Muscle layer of colon (tissue), 2 donors: ENCODE measurements at regions not wholly inside any gene's neighbourhood (a gene's known extent, or its start where the extent isn't known, plus 50 kb on each side); places are given as distances from the start of the nearest gene placed in this dataset.

ENCODE experiments used
- H3K27ac ChIP-seq: one replicate; pipeline ENCODE4 v1.7.0; 2013; ENCODE audit warnings: low read depth, mild to moderate bottlenecking, low read length, moderate library complexity
- H3K27me3 ChIP-seq, 2 donors: one replicate each; pipeline ENCODE4 v1.7.0; 2013; ENCODE audit warnings: low read length in 2 of 2, mild to moderate bottlenecking in 2 of 2; ENCODE audit not compliant: insufficient read depth in 2 of 2, control insufficient read depth in 1 of 2
- H3K36me3 ChIP-seq: one replicate; pipeline ENCODE4 v1.7.0; 2013; ENCODE audit warnings: mild to moderate bottlenecking, low read length; ENCODE audit not compliant: insufficient read depth
- H3K4me1 ChIP-seq: one replicate; pipeline ENCODE4 v1.7.0; 2013; ENCODE audit warnings: mild to moderate bottlenecking, low read length; ENCODE audit not compliant: insufficient read depth
- H3K4me3 ChIP-seq, 2 donors: one replicate each; pipeline ENCODE4 v1.7.0; 2013; ENCODE audit warnings: low read length in 2 of 2, low read depth in 1 of 2, mild to moderate bottlenecking in 1 of 2, moderate library complexity in 1 of 2
- H3K9ac ChIP-seq: one replicate; pipeline ENCODE4 v1.7.0; 2013; ENCODE audit warnings: low read length
- H3K9me3 ChIP-seq: one replicate; pipeline ENCODE4 v1.7.0; 2013; ENCODE audit warnings: mild to moderate bottlenecking, low read length
- donor health status: abdominal sarcoma.
- donor health status: Adenocarcinoma of cecum.

DNA sequence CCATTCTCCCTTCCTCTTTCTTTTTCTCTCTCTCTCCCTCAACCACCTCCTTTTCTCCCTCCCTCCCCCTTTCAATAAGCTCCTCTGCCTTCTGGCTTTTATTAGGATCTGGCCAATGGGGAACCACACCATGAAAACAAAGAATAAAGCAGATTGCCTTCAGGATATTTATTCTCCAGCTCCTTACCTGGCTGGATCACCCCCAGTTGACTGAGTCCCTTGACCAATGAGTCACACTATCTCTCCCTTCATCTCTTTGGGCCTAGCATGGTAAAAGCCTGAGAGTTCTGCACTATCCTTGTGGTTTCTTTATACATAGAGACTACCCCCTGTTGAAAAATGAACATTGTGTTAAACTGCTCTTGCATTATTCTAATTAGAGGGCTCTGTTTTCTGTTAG lies 476.8 kb downstream of the EPHA7 start:
- no peaks in the 10 kb centered on the region for H3K9me3 ChIP-seq

DNA sequence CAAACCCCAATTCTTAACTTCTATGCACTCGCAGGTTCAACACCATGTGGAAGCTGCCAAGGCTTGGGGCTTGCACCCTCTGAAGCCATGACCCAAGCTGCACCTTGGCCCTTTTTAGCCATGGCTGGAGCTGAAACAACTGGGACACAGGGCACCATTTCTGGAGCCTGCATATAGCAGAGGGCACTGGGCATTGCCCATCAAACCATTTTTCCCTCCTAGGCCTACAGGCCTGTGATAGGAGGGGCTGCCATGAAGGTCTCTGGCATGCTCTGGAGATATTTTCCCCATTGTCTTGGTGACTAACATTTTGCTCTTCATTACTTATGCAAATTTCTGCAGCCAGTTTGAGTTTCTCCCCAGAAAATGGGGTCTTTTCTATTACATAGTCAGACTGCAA lies 484.7 kb downstream of the EPHA7 start:
- Histone ChIP-seq H3K27ac (no peak overlapping the region), H3K36me3 (no peaks in the 10 kb centered on the region), H3K27me3 (peaks cover 0 to 3% of the 10 kb centered on the region in 2 donors), H3K4me1 (no peaks in the 10 kb centered on the region), H3K9ac (no peak overlapping the region), H3K9me3 (no peaks in the 10 kb centered on the region), H3K4me3 (no peak overlapping the region)

More for the DNA sequence above, 476.8 kb downstream of the EPHA7 start:
- no peaks in the 10 kb centered on the region for H3K27me3 ChIP-seq
- no peak overlapping the region for H3K9ac ChIP-seq
- H3K36me3 ChIP-seq = no peaks in the 10 kb centered on the region
- H3K4me1 ChIP-seq = no peaks in the 10 kb centered on the region
- no peak overlapping the region for H3K27ac ChIP-seq
- H3K4me3 ChIP-seq = no peak overlapping the region

DNA sequence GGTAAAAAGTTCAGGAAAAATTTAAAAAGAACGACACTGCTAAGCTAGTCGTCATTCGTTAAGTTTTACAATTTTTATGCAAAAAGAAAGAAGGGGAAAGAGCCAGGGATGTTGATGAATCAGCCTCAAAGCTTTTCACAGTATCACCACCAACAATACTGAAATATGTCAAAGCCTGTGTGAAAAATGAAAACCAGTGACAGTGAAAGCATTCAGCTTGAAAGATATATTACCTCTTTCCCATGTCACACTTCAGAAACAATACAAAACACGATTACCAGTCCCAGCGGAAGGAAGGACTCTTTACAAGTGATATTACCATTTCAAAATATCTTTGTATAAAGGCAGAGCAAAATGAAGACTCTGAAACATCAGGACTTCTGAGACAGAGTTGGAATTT lies 489.2 kb downstream of the EPHA7 start:
- H3K4me1 ChIP-seq = no peaks in the 10 kb centered on the region
- H3K36me3 ChIP-seq = no peaks in the 10 kb centered on the region
- H3K4me3 ChIP-seq = no peak overlapping the region
- H3K9me3 ChIP-seq = no peaks in the 10 kb centered on the region
- no peak overlapping the region for H3K27ac ChIP-seq
- H3K27me3 ChIP-seq = no peaks in the 10 kb centered on the region
- H3K9ac ChIP-seq = no peak overlapping the region

DNA sequence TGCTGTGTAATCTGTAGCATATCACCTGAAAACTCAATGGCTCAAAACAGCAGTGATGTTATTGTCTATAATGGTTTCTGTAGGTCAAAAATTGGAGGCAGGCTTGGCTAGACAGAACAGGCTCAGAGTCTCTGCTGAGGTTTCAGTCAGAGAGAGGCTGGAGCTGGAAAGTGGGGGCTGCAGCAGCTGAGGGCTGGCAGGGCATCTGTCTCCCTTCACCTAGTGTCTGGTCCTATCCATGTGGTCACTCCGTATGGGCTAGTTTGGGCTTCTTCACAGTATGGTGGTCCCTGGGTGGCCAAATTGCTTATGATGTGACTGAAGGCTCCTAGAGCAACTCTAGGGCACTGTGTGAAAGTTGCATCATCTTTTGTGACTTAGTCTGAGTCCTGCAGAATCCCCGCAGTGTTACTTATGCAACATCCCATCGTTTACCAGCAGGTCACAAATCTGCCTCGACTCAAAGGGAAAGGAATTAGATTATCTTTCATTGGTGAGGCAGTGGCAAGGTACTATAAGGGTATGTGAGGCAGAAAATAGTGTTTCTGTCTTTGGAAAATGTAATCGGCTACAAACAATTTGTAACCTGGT lies 497.0 kb downstream of the EPHA7 start:
- H3K9me3 ChIP-seq = no peaks in the 10 kb centered on the region
- no peak overlapping the region for H3K27ac ChIP-seq
- H3K4me1 ChIP-seq = no peaks in the 10 kb centered on the region
- H3K27me3 ChIP-seq = no peaks in the 10 kb centered on the region
- H3K36me3 ChIP-seq = no peaks in the 10 kb centered on the region
- H3K4me3 ChIP-seq = no peak overlapping the region
- H3K9ac ChIP-seq = no peak overlapping the region

DNA sequence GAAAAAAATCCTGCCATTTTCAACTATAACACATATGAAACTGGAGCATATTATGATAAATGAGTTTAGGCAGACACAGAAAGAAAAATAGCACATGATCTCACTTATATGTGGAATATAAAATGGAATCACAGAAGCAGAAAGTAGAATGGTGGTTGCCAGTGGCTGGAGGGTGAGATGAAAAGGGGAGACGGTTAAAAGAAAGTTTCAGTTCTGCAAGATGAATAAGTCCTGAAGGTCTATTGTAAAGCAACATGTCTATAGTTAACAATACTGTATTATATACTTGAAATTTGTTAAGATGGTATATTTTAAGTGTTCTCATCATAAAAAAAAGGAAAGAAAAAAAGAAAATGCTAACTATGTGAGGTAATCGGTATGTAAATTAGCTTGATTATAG lies 503.9 kb downstream of the EPHA7 start:
- Histone ChIP-seq H3K9ac (no peak overlapping the region), H3K4me3 (no peak overlapping the region), H3K36me3 (no peaks in the 10 kb centered on the region), H3K4me1 (no peaks in the 10 kb centered on the region), H3K9me3 (no peaks in the 10 kb centered on the region), H3K27ac (no peak overlapping the region), H3K27me3 (no peaks in the 10 kb centered on the region)

DNA sequence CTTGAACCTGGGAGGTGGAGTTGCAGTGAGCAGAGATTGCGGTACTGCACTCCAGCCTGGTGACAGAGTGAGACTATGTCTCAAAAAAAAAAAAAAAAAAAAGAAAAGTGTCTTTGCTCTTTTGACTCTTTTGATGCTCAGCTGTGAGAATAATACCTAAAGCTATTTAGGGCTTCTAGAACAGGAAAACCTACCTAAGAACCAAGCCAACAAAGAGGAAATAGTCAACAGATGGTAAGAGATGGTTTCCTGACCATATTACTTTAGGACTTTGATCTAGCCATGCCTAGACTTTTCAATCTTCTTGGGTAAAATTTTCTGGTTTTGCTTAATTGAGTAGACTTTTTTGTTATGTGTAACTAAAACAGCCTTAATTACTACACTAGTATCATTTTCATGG lies 508.1 kb downstream of the EPHA7 start:
- H3K27me3 ChIP-seq = no peaks in the 10 kb centered on the region
- H3K9ac ChIP-seq = no peak overlapping the region
- no peak overlapping the region for H3K4me3 ChIP-seq
- H3K36me3 ChIP-seq = no peaks in the 10 kb centered on the region
- H3K27ac ChIP-seq = no peak overlapping the region
- no peaks in the 10 kb centered on the region for H3K9me3 ChIP-seq
- no peaks in the 10 kb centered on the region for H3K4me1 ChIP-seq

DNA sequence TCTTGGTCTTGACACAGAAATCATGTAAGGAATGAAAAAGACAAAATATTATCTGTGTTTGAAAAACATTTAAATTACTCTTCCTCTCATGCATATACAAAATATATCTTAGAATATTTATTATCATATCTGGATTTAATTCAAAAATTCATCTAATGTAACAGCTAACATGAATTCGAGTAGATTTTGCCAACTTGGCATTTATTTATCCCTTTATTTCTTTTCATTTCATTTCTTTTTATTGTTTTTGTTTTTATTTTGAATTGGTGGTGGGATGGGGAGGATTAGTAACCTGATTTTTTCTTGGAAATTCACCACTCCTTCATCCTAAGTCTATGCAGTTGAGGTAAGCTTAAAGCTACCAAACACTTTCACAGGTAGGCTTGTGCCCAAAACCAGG lies 508.7 kb downstream of the EPHA7 start:
- Histone ChIP-seq H3K9ac (no peak overlapping the region), H3K4me3 (no peak overlapping the region), H3K27ac (no peak overlapping the region), H3K36me3 (no peaks in the 10 kb centered on the region), H3K9me3 (no peaks in the 10 kb centered on the region), H3K4me1 (no peaks in the 10 kb centered on the region), H3K27me3 (no peaks in the 10 kb centered on the region)

DNA sequence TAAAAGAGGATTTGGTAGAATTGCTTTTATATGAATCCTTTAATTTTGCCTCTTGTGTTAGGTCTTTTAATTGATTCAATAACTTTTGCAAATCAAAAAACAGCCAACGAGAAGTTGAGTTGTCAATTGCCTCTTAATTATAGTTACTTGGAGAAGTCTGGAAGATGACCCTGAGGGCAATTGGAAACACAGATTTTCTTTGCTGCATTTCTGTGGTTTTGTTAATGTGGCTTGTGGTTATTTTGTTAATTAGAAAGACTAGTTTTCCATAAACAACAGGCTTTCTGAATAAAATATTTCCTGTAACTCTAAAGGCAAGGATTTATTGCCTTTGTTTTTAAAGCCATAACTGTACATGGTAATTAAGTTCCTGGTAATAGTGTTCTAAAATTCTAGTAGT lies 513.0 kb downstream of the EPHA7 start:
- Histone ChIP-seq H3K9me3 (no peaks in the 10 kb centered on the region), H3K36me3 (no peaks in the 10 kb centered on the region), H3K4me1 (no peaks in the 10 kb centered on the region), H3K27me3 (no peaks in the 10 kb centered on the region), H3K27ac (no peak overlapping the region), H3K4me3 (no peak overlapping the region), H3K9ac (no peak overlapping the region)

DNA sequence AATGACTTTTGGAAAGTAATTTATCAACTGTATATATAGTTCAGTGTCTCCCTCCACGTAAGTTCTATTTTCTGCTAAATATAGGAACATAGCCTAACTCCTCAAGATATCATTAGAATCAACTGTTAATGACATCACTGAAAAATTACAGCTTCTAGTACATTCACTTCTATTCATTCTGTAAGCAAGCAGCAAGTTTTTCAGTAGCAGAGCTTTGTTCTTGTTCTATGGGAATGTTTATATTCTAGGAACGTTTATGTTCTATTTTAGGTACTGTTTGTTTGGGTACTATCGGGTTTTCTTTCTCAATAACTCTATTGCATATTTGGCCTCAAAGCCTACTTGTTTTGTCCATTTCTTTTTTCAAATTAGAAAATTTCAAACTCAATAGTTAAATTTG lies 525.6 kb downstream of the EPHA7 start:
- Histone ChIP-seq H3K27ac (no peak overlapping the region), H3K27me3 (no peaks in the 10 kb centered on the region), H3K4me3 (no peak overlapping the region), H3K9me3 (peaks cover 5% of the 10 kb centered on the region), H3K9ac (no peak overlapping the region), H3K36me3 (no peaks in the 10 kb centered on the region), H3K4me1 (no peaks in the 10 kb centered on the region)

DNA sequence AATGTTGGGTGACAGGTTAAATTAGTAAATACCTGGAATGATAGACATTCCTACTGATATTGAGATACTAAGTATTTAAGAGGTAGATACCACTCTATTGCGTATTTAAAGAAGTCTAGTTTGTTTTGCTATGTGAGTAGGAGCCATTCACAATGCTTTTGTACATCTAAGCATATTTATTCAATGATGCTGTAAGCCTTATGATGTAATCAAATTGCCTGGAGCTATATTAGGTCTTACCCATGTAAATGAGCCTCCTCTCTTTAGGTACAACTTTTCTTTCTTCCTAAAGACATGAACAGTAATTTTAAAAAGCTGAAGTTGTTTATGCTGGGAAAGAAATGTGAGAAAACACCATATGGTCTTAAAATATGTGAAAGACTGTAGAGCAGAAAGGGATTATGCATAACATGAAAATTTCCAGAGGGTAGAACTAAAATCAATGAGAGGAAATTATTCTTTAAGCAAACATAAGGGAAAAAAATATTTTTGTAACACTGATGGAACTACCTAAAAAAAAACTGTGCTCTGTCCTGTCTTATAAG lies 526.7 kb downstream of the EPHA7 start:
- Histone ChIP-seq H3K4me1 (no peaks in the 10 kb centered on the region), H3K27me3 (no peaks in the 10 kb centered on the region), H3K4me3 (no peak overlapping the region), H3K9me3 (peaks cover 5% of the 10 kb centered on the region), H3K36me3 (no peaks in the 10 kb centered on the region), H3K9ac (no peak overlapping the region), H3K27ac (no peak overlapping the region)

DNA sequence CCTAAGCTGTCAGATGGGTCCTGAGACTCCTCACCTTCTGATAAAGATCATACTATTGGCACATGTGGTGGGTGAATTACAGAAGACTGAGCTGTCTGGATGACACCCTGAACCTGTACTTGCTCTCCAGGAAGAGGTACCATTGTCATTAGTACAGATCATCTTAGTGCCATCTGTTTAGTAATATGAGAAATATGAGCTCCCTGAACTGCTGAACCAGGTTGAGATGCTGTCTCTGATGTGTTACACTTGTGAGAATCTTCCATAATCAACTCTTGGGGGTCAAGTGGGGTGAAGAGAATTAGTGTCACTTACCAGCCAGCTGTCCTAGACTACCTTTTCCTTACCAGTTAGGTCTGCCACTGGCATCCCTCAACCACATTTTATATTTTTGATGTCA lies 531.0 kb downstream of the EPHA7 start:
- Histone ChIP-seq H3K9ac (no peak overlapping the region), H3K36me3 (no peaks in the 10 kb centered on the region)

DNA sequence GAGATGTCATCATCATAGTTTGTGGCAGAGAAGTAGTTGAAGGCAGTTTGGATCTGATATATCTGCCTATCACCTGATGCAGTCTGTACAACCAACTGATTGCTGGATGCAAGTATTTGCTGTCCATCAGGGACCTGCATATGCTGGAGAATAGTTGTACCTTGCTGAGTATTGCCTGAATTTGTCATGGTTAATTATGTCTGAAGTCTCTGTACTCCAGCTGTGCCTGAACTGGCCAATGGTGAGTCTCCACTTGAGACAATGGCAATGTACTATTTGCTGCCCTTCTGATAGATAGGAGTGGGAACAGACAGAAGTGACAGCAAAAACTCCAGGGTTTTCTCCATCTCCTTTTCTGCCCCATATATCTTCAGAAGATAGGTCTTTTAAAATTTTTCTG lies 531.5 kb downstream of the EPHA7 start:
- Histone ChIP-seq H3K36me3 (no peaks in the 10 kb centered on the region), H3K9ac (no peak overlapping the region), H3K9me3 (peaks cover 5% of the 10 kb centered on the region), H3K27me3 (no peaks in the 10 kb centered on the region), H3K4me1 (no peaks in the 10 kb centered on the region), H3K4me3 (no peak overlapping the region), H3K27ac (no peak overlapping the region)

More for the DNA sequence above, 531.0 kb downstream of the EPHA7 start:
- H3K4me3 ChIP-seq = no peak overlapping the region
- H3K27me3 ChIP-seq = no peaks in the 10 kb centered on the region
- H3K4me1 ChIP-seq = no peaks in the 10 kb centered on the region
- peaks cover 5% of the 10 kb centered on the region for H3K9me3 ChIP-seq
- no peak overlapping the region for H3K27ac ChIP-seq
